PC-3 (cell line): ENCODE measurements at regions not wholly inside any gene's neighbourhood (a gene's known extent, or its start where the extent isn't known, plus 50 kb on each side); places are given as distances from the start of the nearest gene placed in this dataset.

ENCODE experiments used
- EZH2 ChIP-seq: fragments of 300-600 bp; sonication (generic); IDR thresholded peaks from one replicate; pipeline ENCODE4 v1.6.1; 2017; ENCODE audit warnings: antibody characterized with exemption, mild to moderate bottlenecking, low read length; ENCODE audit not compliant: unreplicated experiment
- TF ChIP-seq, protein P1 (sequence below): fragments of 300-600 bp; sonication (generic); conservative IDR thresholded peaks from 2 replicates; pipeline ENCODE4 v1.5.1; 2017; ENCODE audit warnings: antibody characterized with exemption, low read depth, mild to moderate bottlenecking, low read length

DNA sequence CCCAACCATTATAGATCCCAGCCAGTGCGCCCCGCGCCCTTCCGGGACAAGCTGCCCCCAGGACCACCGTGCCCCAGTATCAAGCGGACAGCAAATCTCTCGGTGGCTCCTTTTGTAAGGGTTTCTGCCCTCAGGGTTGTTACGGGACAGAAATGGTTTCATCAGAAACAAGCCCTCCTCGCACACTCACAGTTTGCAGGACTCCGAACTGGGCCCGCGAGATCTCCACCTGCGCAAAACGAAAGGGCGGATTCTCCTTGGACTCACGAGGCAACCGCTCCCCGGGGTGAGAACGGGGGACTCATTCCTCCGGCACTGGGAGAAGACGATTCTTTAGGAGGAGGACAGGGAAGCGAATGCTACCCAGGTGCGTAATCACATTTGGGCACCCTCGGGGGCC lies 51.1 kb upstream of the H6PD start:
- TF ChIP-seq, protein P1, sequence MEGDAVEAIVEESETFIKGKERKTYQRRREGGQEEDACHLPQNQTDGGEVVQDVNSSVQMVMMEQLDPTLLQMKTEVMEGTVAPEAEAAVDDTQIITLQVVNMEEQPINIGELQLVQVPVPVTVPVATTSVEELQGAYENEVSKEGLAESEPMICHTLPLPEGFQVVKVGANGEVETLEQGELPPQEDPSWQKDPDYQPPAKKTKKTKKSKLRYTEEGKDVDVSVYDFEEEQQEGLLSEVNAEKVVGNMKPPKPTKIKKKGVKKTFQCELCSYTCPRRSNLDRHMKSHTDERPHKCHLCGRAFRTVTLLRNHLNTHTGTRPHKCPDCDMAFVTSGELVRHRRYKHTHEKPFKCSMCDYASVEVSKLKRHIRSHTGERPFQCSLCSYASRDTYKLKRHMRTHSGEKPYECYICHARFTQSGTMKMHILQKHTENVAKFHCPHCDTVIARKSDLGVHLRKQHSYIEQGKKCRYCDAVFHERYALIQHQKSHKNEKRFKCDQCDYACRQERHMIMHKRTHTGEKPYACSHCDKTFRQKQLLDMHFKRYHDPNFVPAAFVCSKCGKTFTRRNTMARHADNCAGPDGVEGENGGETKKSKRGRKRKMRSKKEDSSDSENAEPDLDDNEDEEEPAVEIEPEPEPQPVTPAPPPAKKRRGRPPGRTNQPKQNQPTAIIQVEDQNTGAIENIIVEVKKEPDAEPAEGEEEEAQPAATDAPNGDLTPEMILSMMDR, result no peak
- TF ChIP-seq EZH2, result no peak
